ENCODE measurements at regions not wholly inside any gene's neighbourhood (a gene's known extent, or its start where the extent isn't known, plus 50 kb on each side); places are given as distances from the start of the nearest gene placed in this dataset.

GRCh38 chr14:54191846-54192245 lies 205.0 kb upstream of the CDKN3 start:
- no peak for DNase-seq (ENCODE audit: low read depth)
- TF ChIP-seq, protein P1, sequence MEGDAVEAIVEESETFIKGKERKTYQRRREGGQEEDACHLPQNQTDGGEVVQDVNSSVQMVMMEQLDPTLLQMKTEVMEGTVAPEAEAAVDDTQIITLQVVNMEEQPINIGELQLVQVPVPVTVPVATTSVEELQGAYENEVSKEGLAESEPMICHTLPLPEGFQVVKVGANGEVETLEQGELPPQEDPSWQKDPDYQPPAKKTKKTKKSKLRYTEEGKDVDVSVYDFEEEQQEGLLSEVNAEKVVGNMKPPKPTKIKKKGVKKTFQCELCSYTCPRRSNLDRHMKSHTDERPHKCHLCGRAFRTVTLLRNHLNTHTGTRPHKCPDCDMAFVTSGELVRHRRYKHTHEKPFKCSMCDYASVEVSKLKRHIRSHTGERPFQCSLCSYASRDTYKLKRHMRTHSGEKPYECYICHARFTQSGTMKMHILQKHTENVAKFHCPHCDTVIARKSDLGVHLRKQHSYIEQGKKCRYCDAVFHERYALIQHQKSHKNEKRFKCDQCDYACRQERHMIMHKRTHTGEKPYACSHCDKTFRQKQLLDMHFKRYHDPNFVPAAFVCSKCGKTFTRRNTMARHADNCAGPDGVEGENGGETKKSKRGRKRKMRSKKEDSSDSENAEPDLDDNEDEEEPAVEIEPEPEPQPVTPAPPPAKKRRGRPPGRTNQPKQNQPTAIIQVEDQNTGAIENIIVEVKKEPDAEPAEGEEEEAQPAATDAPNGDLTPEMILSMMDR (IDR thresholded peaks at IDR 0.05; ENCODE audit: low read depth, low read length, missing control alignments) = no peak

GRCh38 chr14:54192610-54193009 lies 204.2 kb upstream of the CDKN3 start:
- H3K4me3 ChIP-seq (ENCODE audit: low read depth, low read length) = no peak overlapping the region
- TF ChIP-seq, protein P1 (IDR thresholded peaks at IDR 0.05; ENCODE audit: low read depth, low read length, missing control alignments) = no peak
- no peak for DNase-seq (ENCODE audit: low read depth)

More at GRCh38 chr14:54191846-54192245, 205.0 kb upstream of the CDKN3 start:
- H3K4me3 ChIP-seq (ENCODE audit: low read depth, low read length) = no peak overlapping the region

- H3K4me3 ChIP-seq (ENCODE audit: low read depth, low read length) = no peak overlapping the region
- no peak for DNase-seq (ENCODE audit: low read depth)
- TF ChIP-seq, protein P1 (IDR thresholded peaks at IDR 0.05; ENCODE audit: low read depth, low read length, missing control alignments) = no peak
Observed at GRCh38 chr14:54193871-54194270, 202.9 kb upstream of the CDKN3 start.

GRCh38 chr14:54194501-54194900 lies 202.3 kb upstream of the CDKN3 start:
- DNase-seq (ENCODE audit: low read depth) = no peak
- TF ChIP-seq, protein P1 (IDR thresholded peaks at IDR 0.05; ENCODE audit: low read depth, low read length, missing control alignments) = no peak
- H3K4me3 ChIP-seq (ENCODE audit: low read depth, low read length) = no peak overlapping the region

GRCh38 chr14:54197369-54197768 lies 199.4 kb upstream of the CDKN3 start:
- TF ChIP-seq, protein P1 (IDR thresholded peaks at IDR 0.05; ENCODE audit: low read depth, low read length, missing control alignments) = no peak
- no peak overlapping the region for H3K4me3 ChIP-seq (ENCODE audit: low read depth, low read length)
- no peak for DNase-seq (ENCODE audit: low read depth)

GRCh38 chr14:54200726-54201125 lies 196.1 kb upstream of the CDKN3 start:
- H3K4me3 ChIP-seq (ENCODE audit: low read depth, low read length) = no peak overlapping the region
- no peak for DNase-seq (ENCODE audit: low read depth)
- TF ChIP-seq, protein P1 (IDR thresholded peaks at IDR 0.05; ENCODE audit: low read depth, low read length, missing control alignments) = no peak

DNA sequence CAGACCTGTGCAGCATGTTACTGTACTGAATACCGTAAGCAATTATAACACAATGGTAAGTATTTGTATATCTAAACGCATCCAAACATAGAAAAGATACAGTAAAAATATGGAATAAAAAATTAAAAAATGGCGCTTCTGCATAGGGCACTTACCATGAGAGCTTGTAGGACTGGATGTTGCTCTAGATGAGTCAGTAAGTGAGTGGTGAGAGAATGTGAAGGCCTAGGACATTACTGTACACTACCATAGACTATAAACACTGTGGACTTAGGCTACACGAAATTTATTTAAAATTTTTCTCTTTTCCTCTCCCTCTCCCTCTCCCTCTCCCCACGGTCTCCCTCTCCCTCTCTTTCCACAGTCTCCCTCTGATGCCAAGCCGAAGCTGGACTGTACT lies 194.5 kb upstream of the CDKN3 start:
- TF ChIP-seq, protein P1 (IDR thresholded peaks at IDR 0.05; ENCODE audit: low read depth, low read length, missing control alignments) = no peak
- no peak for DNase-seq (ENCODE audit: low read depth)

More for the DNA sequence above, 194.5 kb upstream of the CDKN3 start:
- H3K4me3 ChIP-seq (ENCODE audit: low read depth, low read length) = no peak overlapping the region

All from GM12864 (cell line).